Endothelial cell of umbilical vein (primary cell): ENCODE measurements at regions not wholly inside any gene's neighbourhood (a gene's known extent, or its start where the extent isn't known, plus 50 kb on each side); places are given as distances from the start of the nearest gene placed in this dataset.

Experiments
- BruUV-seq: library from RNA; stranded (reverse); fragments of 400-500 nt; replicated peaks from 2 replicates; lab custom pipeline; 2021; lab: Mats Ljungman, UMichigan
- CTCF ChIA-PET: fragments of 300-600, 350-600 bp; sonication (Branson Sonifier 250); formaldehyde crosslinking; loops from one replicate; lab custom pipeline; 2021; ENCODE audit warnings: antibody characterized with exemption, inconsistent platforms; lab: Charles Lee
- POLR2A ChIA-PET: fragments of 300-600, 350-600 bp; sonication (Branson Sonifier 250); formaldehyde crosslinking; loops from one replicate; lab custom pipeline; 2021; ENCODE audit warnings: antibody characterized with exemption, inconsistent platforms; lab: Charles Lee
- DNase-seq: peaks from one replicate; pipeline ENCODE4 v3.0.0-alpha.2; 2011; ENCODE audit warnings: low read depth, low spot score
- FAIRE-seq: peaks from 2 replicates; lab custom pipeline; 2011; peaks lifted over from hg19 to GRCh38; lab: Jason Lieb, UNC
- H2AFZ ChIP-seq: 2 replicates; pipeline ENCODE4 v1.6.0; 2012; ENCODE audit warnings: low read depth, low read length, control low read depth, inconsistent platforms
- H3K27ac ChIP-seq: 2 replicates; pipeline ENCODE4 v1.5.1; 2011; ENCODE audit warnings: low read depth, mild to moderate bottlenecking, control low read depth, low read length, moderate library complexity; ENCODE audit not compliant: insufficient read depth
- H3K27me3 ChIP-seq, 2 experiments: 2 replicates each; pipeline versions ENCODE4 v1.6.0 to v1.6.1; 2011; ENCODE audit warnings: low read length in 2 of 2, mixed read lengths in 1 of 2; ENCODE audit not compliant: control insufficient read depth in 2 of 2, insufficient read depth in 2 of 2
- H3K36me3 ChIP-seq, 2 experiments: 2 replicates in 1 of 2; 3 replicates in 1 of 2; pipeline ENCODE4 v1.5.1; 2011; ENCODE audit warnings: low read length in 2 of 2, mild to moderate bottlenecking in 1 of 2, moderate library complexity in 1 of 2; ENCODE audit not compliant: control insufficient read depth in 2 of 2, insufficient read depth in 2 of 2; ENCODE audit errors: extremely low read depth in 1 of 2
- H3K4me1 ChIP-seq: 3 replicates; pipeline ENCODE4 v1.5.1; 2011; ENCODE audit warnings: mild to moderate bottlenecking, low read length; ENCODE audit not compliant: control insufficient read depth, insufficient read depth; ENCODE audit errors: extremely low read depth
- H3K4me2 ChIP-seq: 2 replicates; pipeline ENCODE4 v1.6.1; 2011; ENCODE audit warnings: low read length, control low read depth, mixed read lengths; ENCODE audit not compliant: insufficient read depth
- H3K4me3 ChIP-seq, 3 experiments: fragments of 200-600 bp in 1 of 3; sonication (generic), shearing (Covaris generic) in 1 of 3; replicated peaks in 1 of 3; 2 replicates each; pipeline ENCODE4 v1.5.1; 2011 to 2016; ENCODE audit warnings: control low read depth in 3 of 3, low read length in 3 of 3, mild to moderate bottlenecking in 2 of 3, inconsistent platforms in 1 of 3, low read depth in 1 of 3, moderate library complexity in 1 of 3; ENCODE audit not compliant: insufficient read depth in 1 of 3
- H3K79me2 ChIP-seq: 2 replicates; pipeline ENCODE4 v1.6.0; 2012; ENCODE audit warnings: low read length, inconsistent platforms; ENCODE audit not compliant: control insufficient read depth, insufficient read depth
- H3K9ac ChIP-seq: replicated peaks from 2 replicates; pipeline ENCODE3; 2011; ENCODE audit warnings: low read length, control low read depth; ENCODE audit not compliant: insufficient read depth; ENCODE audit errors: extremely low read depth
- H3K9me1 ChIP-seq: replicated peaks from 3 replicates; pipeline ENCODE4 v1.6.0; 2011; ENCODE audit warnings: mild to moderate bottlenecking, low read length; ENCODE audit not compliant: control insufficient read depth, insufficient read depth; ENCODE audit errors: extremely low read depth
- H3K9me3 ChIP-seq: replicated peaks from 2 replicates; pipeline ENCODE4 v1.5.1; 2012; ENCODE audit warnings: low read length, inconsistent platforms; ENCODE audit not compliant: control insufficient read depth, insufficient read depth
- H4K20me1 ChIP-seq: replicated peaks from 2 replicates; pipeline ENCODE3; 2011; ENCODE audit warnings: mild to moderate bottlenecking, low read length; ENCODE audit not compliant: control insufficient read depth, insufficient read depth; ENCODE audit errors: extremely low read depth
- CTCF ChIP-seq, 2 donors: IDR thresholded peaks; 1 replicate in 1 of 2; 2 replicates in 1 of 2; pipeline ENCODE4 v1.5.1; 2011; ENCODE audit warnings: low read length in 2 of 2, mild to moderate bottlenecking in 2 of 2, moderate library complexity in 2 of 2, control low read depth in 1 of 2, inconsistent platforms in 1 of 2, low read depth in 1 of 2; ENCODE audit not compliant: insufficient read depth in 1 of 2; ENCODE audit errors: extremely low read depth in 1 of 2
- EZH2 ChIP-seq: IDR thresholded peaks from 2 replicates; pipeline ENCODE4 v1.6.1; 2012; ENCODE audit warnings: borderline replicate concordance, low read depth, mild to moderate bottlenecking, moderate library complexity, low read length, inconsistent platforms; ENCODE audit not compliant: severe bottlenecking
- FOS ChIP-seq: IDR thresholded peaks from 2 replicates; pipeline ENCODE4 v1.6.1; 2011; ENCODE audit warnings: mild to moderate bottlenecking, low read length, moderate library complexity, borderline replicate concordance; ENCODE audit not compliant: insufficient read depth
- GATA2 ChIP-seq: IDR thresholded peaks from 2 replicates; pipeline ENCODE4 v1.7.0; 2011; ENCODE audit warnings: low read depth, mild to moderate bottlenecking, moderate library complexity, mixed read lengths, low read length; ENCODE audit not compliant: insufficient read length, insufficient read depth
- JUN ChIP-seq: IDR thresholded peaks from 2 replicates; pipeline ENCODE4 v1.6.1; 2011; ENCODE audit warnings: borderline replicate concordance, low read depth; ENCODE audit not compliant: insufficient read length, insufficient read depth
- MAX ChIP-seq: IDR thresholded peaks from 2 replicates; pipeline ENCODE4 v1.6.1; 2011; ENCODE audit not compliant: insufficient read depth, insufficient read length
- MYC ChIP-seq: IDR thresholded peaks from one replicate; pipeline ENCODE4 v1.6.1; 2011; ENCODE audit warnings: mild to moderate bottlenecking, low read depth, low read length
- POLR2A ChIP-seq: IDR thresholded peaks from 2 replicates; pipeline ENCODE4 v1.6.1; 2012; ENCODE audit warnings: low read depth, mild to moderate bottlenecking, control low read depth, low read length
- POLR2AphosphoS5 ChIP-seq: IDR thresholded peaks from 2 replicates; pipeline ENCODE4 v1.6.1; 2012; ENCODE audit warnings: low read depth, mild to moderate bottlenecking, control low read depth, low read length, moderate library complexity; ENCODE audit not compliant: insufficient read depth
- dilution Hi-C: fragments of 300-500 bp; cut with MboI; formaldehyde crosslinking; loops from one replicate; pipeline ENCODE4 v1.15.0; 2019; ENCODE audit warnings: low sequenced_read_pairs; ENCODE audit not compliant: extremely low pct_ligation_motif_present
- intact Hi-C: fragments of 100-400 bp; cut with micrococcal nuclease; formaldehyde crosslinking; loops from one replicate; pipeline ENCODE4 v1.10.0; 2022

- ChIA-PET POLR2A (no interaction called here), CTCF (no interaction called here)
- dilution Hi-C loops (no loop called here), intact Hi-C loops (no loop called here)
- FAIRE-seq: no peak
- Histone ChIP-seq H3K9ac (no peak overlapping the region), H3K4me2 (no peak overlapping the region), H3K79me2 (no peaks in the 10 kb centered on the region), H3K9me3 (peaks cover 7% of the 10 kb centered on the region), H2AFZ (no peak overlapping the region), H3K36me3 (no peaks in the 10 kb centered on the region), H3K9me1 (no peaks in the 10 kb centered on the region), H3K27ac (no peak overlapping the region), H3K4me1 (no peaks in the 10 kb centered on the region), H3K27me3 (no peaks in the 10 kb centered on the region), H4K20me1 (no peaks in the 10 kb centered on the region), H3K4me3 (no peak overlapping the region)
- TF ChIP-seq POLR2A (no peak), POLR2AphosphoS5 (no peak), MYC (no peak), MAX (no peak), EZH2 (no peak), GATA2 (no peak), CTCF (IDR thresholded peaks at IDR 0.05; ENCODE audit: extremely low read depth in 1 of 2, insufficient read depth in 1 of 2, low read depth in 1 of 2, low read length in 2 of 2) (no peak), JUN (no peak), FOS (no peak)
- no peak for DNase-seq
- BruUV-seq: no TSS peak
These were observed 253.4 kb downstream of the SLITRK6 start for GRCh38 chr13:85545771-85546170.
